GM23338 (cell line): ENCODE measurements at regions not wholly inside any gene's neighbourhood (a gene's known extent, or its start where the extent isn't known, plus 50 kb on each side); places are given as distances from the start of the nearest gene placed in this dataset.

Source experiments
- ATAC-seq: fragments of 200-7000 bp; cut with Tn5 transposase; 3 replicates; pipeline ENCODE4 v1.9.1; 2020
- DNase-seq: peaks from one replicate; pipeline ENCODE4 v3.0.0-alpha.2; 2015; ENCODE audit warnings: low spot score
- H2AFZ ChIP-seq: fragments of 200-600 bp; sonication (generic); 2 replicates; pipeline ENCODE4 v1.8.0; 2016; ENCODE audit warnings: antibody characterized with exemption, mild to moderate bottlenecking, moderate library complexity
- H3F3A ChIP-seq: fragments of 200-600 bp; sonication (generic); replicated peaks from 2 replicates; pipeline ENCODE4 v1.8.0; 2017; ENCODE audit warnings: antibody characterized with exemption, mixed run types, low read depth
- H3K27ac ChIP-seq: fragments of 200-600 bp; sonication (generic); 2 replicates; pipeline ENCODE4 v1.6.1; 2016; ENCODE audit warnings: low read depth
- H3K27me3 ChIP-seq: fragments of 200-600 bp; sonication (generic); 2 replicates; pipeline ENCODE4 v1.8.0; 2016; ENCODE audit warnings: mild to moderate bottlenecking, mixed run types, moderate library complexity; ENCODE audit not compliant: insufficient read depth
- H3K36me3 ChIP-seq: fragments of 200-600 bp; sonication (generic); 2 replicates; pipeline ENCODE4 v1.8.0; 2016; ENCODE audit warnings: mild to moderate bottlenecking; ENCODE audit not compliant: insufficient read depth
- H3K4me1 ChIP-seq: fragments of 200-600 bp; sonication (generic); 2 replicates; pipeline ENCODE4 v1.8.0; 2016; ENCODE audit warnings: mild to moderate bottlenecking, moderate library complexity; ENCODE audit not compliant: insufficient read depth
- H3K4me2 ChIP-seq: fragments of 200-600 bp; sonication (generic); 2 replicates; pipeline ENCODE4 v1.7.1; 2017; ENCODE audit warnings: mixed run types
- H3K4me3 ChIP-seq: fragments of 200-600 bp; sonication (generic); 2 replicates; pipeline ENCODE4 v1.6.1; 2016; ENCODE audit warnings: mixed run types
- H3K79me2 ChIP-seq: fragments of 200-600 bp; sonication (generic); replicated peaks from 2 replicates; pipeline ENCODE4 v1.8.0; 2017; ENCODE audit warnings: mild to moderate bottlenecking; ENCODE audit not compliant: insufficient read depth
- H3K9me2 ChIP-seq: fragments of 200-600 bp; sonication (generic); 2 replicates; pipeline ENCODE4 v1.8.0; 2017; ENCODE audit not compliant: insufficient read depth
- H4K20me1 ChIP-seq: fragments of 200-600 bp; sonication (generic); replicated peaks from 2 replicates; pipeline ENCODE4 v1.8.0; 2017; ENCODE audit warnings: mild to moderate bottlenecking; ENCODE audit not compliant: insufficient read depth
- H3K27ac Mint-ChIP-seq: 2 replicates; pipeline ENCODE4 v1.8.0; 2020; ENCODE audit warnings: inconsistent platforms, mild to moderate bottlenecking, moderate library complexity, mixed read lengths
- H3K27me3 Mint-ChIP-seq: 3 replicates; pipeline ENCODE4 v1.8.0; 2022; ENCODE audit warnings: low read depth, mild to moderate bottlenecking, moderate library complexity, mixed read lengths, inconsistent platforms; ENCODE audit not compliant: insufficient read depth, poor library complexity
- H3K36me3 Mint-ChIP-seq: 3 replicates; pipeline ENCODE4 v1.8.0; 2021; ENCODE audit warnings: low read depth, mild to moderate bottlenecking, inconsistent platforms, moderate library complexity, mixed read lengths
- H3K4me1 Mint-ChIP-seq: 3 replicates; pipeline ENCODE4 v1.8.0; 2020; ENCODE audit warnings: mild to moderate bottlenecking, inconsistent platforms, mixed read lengths
- H3K4me3 Mint-ChIP-seq: 3 replicates; pipeline ENCODE4 v1.8.0; 2021; ENCODE audit warnings: moderate library complexity, mild to moderate bottlenecking, inconsistent platforms, mixed read lengths
- H3K9me3 Mint-ChIP-seq: 3 replicates; pipeline ENCODE4 v1.8.0; 2020; ENCODE audit warnings: moderate library complexity, mild to moderate bottlenecking, inconsistent platforms, mixed read lengths
- CREB1 ChIP-seq: fragments of 250-450 bp; sonication (Bioruptor Pico); IDR thresholded peaks from 2 replicates; pipeline ENCODE4 v1.5.0; 2020; ENCODE audit warnings: low read depth, mild to moderate bottlenecking, moderate library complexity
- CTCF ChIP-seq, 2 experiments: fragments of 200-600 bp in 1 of 2; sonication (generic) in 1 of 2; conservative IDR thresholded peaks; 2 replicates each; pipeline versions ENCODE4 v1.5.1 to v1.6.1; 2016 to 2017; ENCODE audit warnings: antibody characterized with exemption in 2 of 2, low read depth in 2 of 2, mild to moderate bottlenecking in 2 of 2, moderate library complexity in 1 of 2
- ETS1 ChIP-seq: IDR thresholded peaks from 2 replicates; pipeline ENCODE4 v1.6.1; 2016; ENCODE audit warnings: antibody characterized with exemption
- JUNB ChIP-seq: IDR thresholded peaks from one replicate; pipeline ENCODE4 v1.6.1; 2016; ENCODE audit warnings: antibody characterized with exemption; ENCODE audit not compliant: unreplicated experiment
- NANOG ChIP-seq: IDR thresholded peaks from 2 replicates; pipeline ENCODE4 v1.6.1; 2016; ENCODE audit warnings: antibody characterized with exemption, borderline replicate concordance
- POLR2AphosphoS5 ChIP-seq: IDR thresholded peaks from 2 replicates; pipeline ENCODE4 v1.6.1; 2016; ENCODE audit warnings: antibody characterized with exemption, low read depth
- REST ChIP-seq: IDR thresholded peaks from one replicate; pipeline ENCODE4 v1.6.1; 2018; ENCODE audit warnings: antibody characterized with exemption; ENCODE audit not compliant: unreplicated experiment
- STAT1 ChIP-seq: IDR thresholded peaks from one replicate; pipeline ENCODE4 v1.6.1; 2016; ENCODE audit warnings: antibody characterized with exemption; ENCODE audit not compliant: unreplicated experiment
- ZNF114 ChIP-seq: fragments of 250-450 bp; sonication (Bioruptor Pico); IDR thresholded peaks from 2 replicates; pipeline ENCODE4 v1.5.0; 2020; ENCODE audit warnings: mild to moderate bottlenecking, moderate library complexity
- ZNF331 ChIP-seq: fragments of 250-450 bp; sonication (Bioruptor Pico); IDR thresholded peaks from 2 replicates; pipeline ENCODE4 v1.5.0; 2020; ENCODE audit warnings: low read depth, mild to moderate bottlenecking, moderate library complexity

- Mint-ChIP-seq H3K4me1 (no peaks in the 10 kb centered on the region), H3K36me3 (no peaks in the 10 kb centered on the region)
Observed at GRCh38 chr3:74693251-74693650, 78.8 kb upstream of the CNTN3 start.

DNA sequence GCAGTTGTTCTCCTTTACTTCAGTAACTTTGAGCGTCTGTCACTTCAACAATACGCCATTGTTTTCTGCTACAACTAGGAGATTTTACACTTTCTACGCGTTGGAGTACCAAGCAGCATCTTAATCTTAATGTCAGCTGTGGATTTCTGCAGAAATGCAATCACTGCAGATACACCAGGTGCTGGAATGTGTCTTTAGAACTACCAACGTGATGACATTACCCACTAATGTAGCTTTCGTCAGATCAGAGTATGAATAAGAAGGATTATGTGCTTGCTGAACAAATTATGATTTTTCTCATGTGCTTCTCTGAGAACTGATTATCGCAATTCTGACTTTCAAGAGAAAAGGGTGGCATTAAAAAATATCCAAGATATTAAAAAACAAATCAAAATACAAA, 77.5 kb upstream of the CNTN3 start:
- no peaks in the 10 kb centered on the region for H3K4me1 Mint-ChIP-seq
- no peak overlapping the region for H3K4me3 ChIP-seq
- TF ChIP-seq POLR2AphosphoS5: no peak

More at GRCh38 chr3:74693251-74693650, 78.8 kb upstream of the CNTN3 start:
- Mint-ChIP-seq H3K4me3 (no peak overlapping the region), H3K27me3 (no peaks in the 10 kb centered on the region), H3K9me3 (no peaks in the 10 kb centered on the region), H3K27ac (no peak overlapping the region)
- DNase-seq (no peak), ATAC-seq (no peak)
- H3K36me3 ChIP-seq: no peaks in the 10 kb centered on the region
- H3K27me3 ChIP-seq: no peaks in the 10 kb centered on the region
- H2AFZ ChIP-seq: no peak overlapping the region
- TF ChIP-seq STAT1: no peak
- no peaks in the 10 kb centered on the region for H3K4me1 ChIP-seq
- no peaks in the 10 kb centered on the region for H4K20me1 ChIP-seq
- no peak overlapping the region for H3K4me3 ChIP-seq
- no peaks in the 10 kb centered on the region for H3K79me2 ChIP-seq
- H3F3A ChIP-seq: no peaks in the 10 kb centered on the region
- no peak overlapping the region for H3K4me2 ChIP-seq
- peaks cover 3% of the 10 kb centered on the region; the same call in 1 of the 2 replicates for H3K9me2 ChIP-seq
- H3K27ac ChIP-seq: no peak overlapping the region

GRCh38 chr3:74673326-74673725, 58.9 kb upstream of the CNTN3 start:
- Histone ChIP-seq H3K36me3 (no peaks in the 10 kb centered on the region), H3F3A (no peaks in the 10 kb centered on the region), H2AFZ (no peak overlapping the region), H3K4me1 (no peaks in the 10 kb centered on the region), H4K20me1 (no peaks in the 10 kb centered on the region), H3K27me3 (no peaks in the 10 kb centered on the region), H3K4me3 (no peak overlapping the region), H3K9me2 (no peaks in the 10 kb centered on the region), H3K27ac (no peak overlapping the region), H3K79me2 (no peaks in the 10 kb centered on the region), H3K4me2 (no peak overlapping the region)
- H3K4me3 Mint-ChIP-seq: no peak overlapping the region
- no peaks in the 10 kb centered on the region; the same call in 2 of the 3 replicates for H3K9me3 Mint-ChIP-seq
- H3K4me1 Mint-ChIP-seq: no peaks in the 10 kb centered on the region
- no peak for DNase-seq
- H3K36me3 Mint-ChIP-seq: no peaks in the 10 kb centered on the region
- ATAC-seq: no peak
- H3K27me3 Mint-ChIP-seq: no peaks in the 10 kb centered on the region
- H3K27ac Mint-ChIP-seq: no peak overlapping the region
- no peak for TF ChIP-seq CREB1
- no peak for TF ChIP-seq JUNB
- no peak for TF ChIP-seq NANOG
- no peak for TF ChIP-seq STAT1
- TF ChIP-seq ZNF114 (CRISPR knock-in tag): no peak
- no peak for TF ChIP-seq REST
- TF ChIP-seq POLR2AphosphoS5: no peak
- no peak for TF ChIP-seq ETS1
- no peak for TF ChIP-seq ZNF331
- no peak for TF ChIP-seq CTCF (conservative IDR thresholded peaks at IDR 0.05; ENCODE audit: low read depth in 2 of 2)

More for the DNA sequence above, 77.5 kb upstream of the CNTN3 start:
- Histone ChIP-seq H4K20me1 (no peaks in the 10 kb centered on the region), H3K9me2 (peaks cover 3% of the 10 kb centered on the region; the same call in 1 of the 2 replicates), H3F3A (no peaks in the 10 kb centered on the region), H3K79me2 (no peaks in the 10 kb centered on the region), H3K4me2 (no peak overlapping the region), H3K4me1 (no peaks in the 10 kb centered on the region), H3K27ac (no peak overlapping the region), H3K36me3 (no peaks in the 10 kb centered on the region), H2AFZ (no peak overlapping the region), H3K27me3 (no peaks in the 10 kb centered on the region)
- DNase-seq (no peak), ATAC-seq (no peak)
- no peaks in the 10 kb centered on the region for H3K27me3 Mint-ChIP-seq
- no peaks in the 10 kb centered on the region for H3K9me3 Mint-ChIP-seq
- no peaks in the 10 kb centered on the region for H3K36me3 Mint-ChIP-seq
- H3K4me3 Mint-ChIP-seq: no peak overlapping the region
- no peak overlapping the region for H3K27ac Mint-ChIP-seq
